Body of pancreas (tissue), 4 donors: ENCODE measurements at regions not wholly inside any gene's neighbourhood (a gene's known extent, or its start where the extent isn't known, plus 50 kb on each side); places are given as distances from the start of the nearest gene placed in this dataset.

ENCODE experiments used
- ATAC-seq: fragments of 150-250 bp; one replicate; pipeline ENCODE4 v1.9.1; 2016
- DNase-seq, 4 donors: peaks; one replicate each; pipeline ENCODE4 v3.0.0-alpha.2; 2019
- H3K27ac ChIP-seq, 4 donors: fragments of 200-600 bp; sonication (generic); 1 replicate in 3 of 4; 2 replicates in 1 of 4; pipeline versions ENCODE4 v1.5.1 to v1.6.1; 2016 to 2019; ENCODE audit warnings: mild to moderate bottlenecking in 1 of 4, mixed read lengths in 1 of 4, moderate library complexity in 1 of 4
- H3K27me3 ChIP-seq, 2 donors: fragments of 200-600 bp; sonication (generic); one replicate each; pipeline ENCODE4 v1.6.0; 2016; ENCODE audit warnings: mild to moderate bottlenecking in 1 of 2
- H3K36me3 ChIP-seq, 2 donors: fragments of 200-600 bp; sonication (generic); replicated peaks in 1 of 2; 2 replicates each; pipeline ENCODE4 v1.5.1; 2016; ENCODE audit warnings: low read depth in 2 of 2; ENCODE audit not compliant: insufficient read depth in 1 of 2
- H3K4me1 ChIP-seq: fragments of 200-600 bp; sonication (generic); one replicate; pipeline ENCODE4 v1.6.0; 2016
- H3K4me3 ChIP-seq, 2 donors: fragments of 200-600 bp; sonication (generic); 1 replicate in 1 of 2; 2 replicates in 1 of 2; pipeline ENCODE4 v1.5.1; 2016 to 2019
- H3K9me3 ChIP-seq, 3 donors: fragments of 200-600 bp; sonication (generic); 1 replicate in 2 of 3; 2 replicates in 1 of 3; pipeline ENCODE4 v1.5.1; 2016
- POLR2A ChIP-seq, 3 donors: fragments of 450-650 bp; IDR thresholded peaks; one replicate each; pipeline ENCODE4 v1.6.1; 2016; ENCODE audit warnings: antibody characterized with exemption in 3 of 3, mild to moderate bottlenecking in 2 of 3
- WGBS, 2 donors: methylation state at CpG; one replicate each; pipeline ENCODE4 v1.1.5; 2017; 5-methylcytosine and 5-hydroxymethylcytosine counted together
- intact Hi-C: fragments of 100-400 bp; cut with DNase I; formaldehyde crosslinking; loops from one replicate; pipeline ENCODE4 v1.15.1; 2023
- TF ChIP-seq, protein P1 (sequence below), 7 experiments: fragments of 450-650 bp in 4 of 7; fragments of 200-600 bp in 3 of 7; sonication (generic) in 3 of 7; IDR thresholded peaks; one replicate each; pipeline ENCODE4 v1.5.1; 2016 to 2019; ENCODE audit warnings: antibody characterized with exemption in 7 of 7

DNA sequence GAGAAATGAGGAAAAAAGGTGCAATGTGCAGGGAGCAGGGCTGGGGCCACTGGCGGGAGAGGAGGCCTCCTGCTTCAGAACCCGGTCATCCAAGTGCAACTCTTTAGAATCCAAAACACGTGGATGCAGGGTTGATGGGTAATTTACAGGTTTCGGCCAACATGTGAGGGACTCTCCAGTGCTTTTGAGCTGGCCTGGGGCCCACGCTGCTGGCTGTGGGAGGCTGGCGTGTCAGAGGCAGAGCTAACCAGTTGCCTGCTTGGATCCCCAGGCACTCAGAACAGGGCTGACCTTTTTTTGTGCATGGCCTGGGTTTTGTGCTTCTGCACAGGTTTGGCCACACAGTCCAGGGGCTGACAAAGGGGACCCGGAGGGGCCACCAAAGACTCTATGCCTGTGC is 61.6 kb downstream of the GADD45G start:
- TF ChIP-seq POLR2A (IDR thresholded peaks at IDR 0.05): no peak
- TF ChIP-seq, protein P1, sequence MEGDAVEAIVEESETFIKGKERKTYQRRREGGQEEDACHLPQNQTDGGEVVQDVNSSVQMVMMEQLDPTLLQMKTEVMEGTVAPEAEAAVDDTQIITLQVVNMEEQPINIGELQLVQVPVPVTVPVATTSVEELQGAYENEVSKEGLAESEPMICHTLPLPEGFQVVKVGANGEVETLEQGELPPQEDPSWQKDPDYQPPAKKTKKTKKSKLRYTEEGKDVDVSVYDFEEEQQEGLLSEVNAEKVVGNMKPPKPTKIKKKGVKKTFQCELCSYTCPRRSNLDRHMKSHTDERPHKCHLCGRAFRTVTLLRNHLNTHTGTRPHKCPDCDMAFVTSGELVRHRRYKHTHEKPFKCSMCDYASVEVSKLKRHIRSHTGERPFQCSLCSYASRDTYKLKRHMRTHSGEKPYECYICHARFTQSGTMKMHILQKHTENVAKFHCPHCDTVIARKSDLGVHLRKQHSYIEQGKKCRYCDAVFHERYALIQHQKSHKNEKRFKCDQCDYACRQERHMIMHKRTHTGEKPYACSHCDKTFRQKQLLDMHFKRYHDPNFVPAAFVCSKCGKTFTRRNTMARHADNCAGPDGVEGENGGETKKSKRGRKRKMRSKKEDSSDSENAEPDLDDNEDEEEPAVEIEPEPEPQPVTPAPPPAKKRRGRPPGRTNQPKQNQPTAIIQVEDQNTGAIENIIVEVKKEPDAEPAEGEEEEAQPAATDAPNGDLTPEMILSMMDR (IDR thresholded peaks at IDR 0.05): no peak
- H3K4me3 ChIP-seq: no peak overlapping the region
- ATAC-seq: no peak
- no peaks in the 10 kb centered on the region for H3K9me3 ChIP-seq
- peaks cover 100% of the 10 kb centered on the region for H3K4me1 ChIP-seq
- intact Hi-C loops: no loop called here
- DNase-seq: no peak
- peak overlapping the region in 3 of 4 donors; percentile 88 to 93 (median 92) for H3K27ac ChIP-seq
- H3K27me3 ChIP-seq: no peaks in the 10 kb centered on the region
- WGBS, 2 donors: 91% methylated on average over 6 to 7 of the region's 7 CpGs
- no peaks in the 10 kb centered on the region for H3K36me3 ChIP-seq

DNA sequence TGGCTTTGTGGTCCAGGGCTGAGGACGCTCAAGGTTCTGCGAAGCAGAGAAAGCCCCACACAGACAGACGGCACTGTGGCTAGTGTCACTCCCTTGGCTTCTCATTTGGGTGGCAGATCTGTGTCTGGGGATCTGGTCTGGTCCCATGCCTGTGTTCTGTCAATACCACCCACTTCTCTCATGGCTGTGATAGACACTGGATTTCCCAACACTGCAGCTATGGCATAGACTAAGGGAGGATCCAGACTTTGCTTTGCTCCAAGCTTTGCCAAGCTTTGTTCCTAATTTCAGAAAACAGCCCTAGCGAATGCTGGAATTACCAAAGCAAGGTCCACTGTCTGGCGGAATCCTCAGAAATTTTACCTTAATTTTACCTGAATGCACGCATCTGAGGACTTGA is 62.1 kb downstream of the GADD45G start:
- intact Hi-C loops: no loop called here
- Histone ChIP-seq H3K27ac (peak overlapping the region; percentile 76 to 93 (median 90)), H3K27me3 (no peaks in the 10 kb centered on the region), H3K36me3 (no peaks in the 10 kb centered on the region), H3K9me3 (no peaks in the 10 kb centered on the region), H3K4me3 (no peak overlapping the region), H3K4me1 (peaks cover 94% of the 10 kb centered on the region)
- ATAC-seq (no peak), DNase-seq (no peak)
- WGBS, 2 donors: 96 to 98% methylated on average over 6 of the region's 6 CpGs
- no peak for TF ChIP-seq POLR2A (IDR thresholded peaks at IDR 0.05)
- TF ChIP-seq, protein P1 (IDR thresholded peaks at IDR 0.05): no peak

DNA sequence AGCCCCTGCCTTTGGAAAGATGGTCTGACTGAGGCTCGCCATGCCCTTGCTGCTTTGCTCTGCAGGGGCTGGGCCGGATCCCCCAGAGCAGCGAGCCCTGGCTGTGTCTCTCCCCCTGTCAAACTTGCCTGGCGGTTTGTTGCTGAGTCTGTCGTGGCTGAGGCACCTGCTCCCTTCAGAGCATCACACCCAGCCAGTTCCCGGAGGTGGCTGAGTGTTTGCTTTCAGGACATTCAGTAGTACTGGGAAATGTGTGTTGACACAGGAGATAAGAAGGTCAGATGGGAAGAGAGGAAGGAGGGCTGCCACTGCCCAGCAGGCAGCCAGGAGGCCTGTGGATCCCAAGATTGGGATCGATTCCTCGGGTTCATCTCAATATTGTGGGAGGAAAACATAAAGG is 62.9 kb downstream of the GADD45G start:
- no peak overlapping the region for H3K4me3 ChIP-seq
- H3K36me3 ChIP-seq: no peaks in the 10 kb centered on the region
- peak; percentile 73 to 87 (median 80) for DNase-seq
- H3K4me1 ChIP-seq: peaks cover 86% of the 10 kb centered on the region
- WGBS, 2 donors: 24 to 47% methylated on average over 5 to 8 of the region's 8 CpGs
- intact Hi-C loops: no loop called here
- TF ChIP-seq, protein P1 (IDR thresholded peaks at IDR 0.05): peak in 4 of 7 experiments; percentile 16 to 32 (median 22)
- peak in 2 of 3 donors; percentile 58 to 69 for TF ChIP-seq POLR2A (IDR thresholded peaks at IDR 0.05)
- no peaks in the 10 kb centered on the region for H3K27me3 ChIP-seq
- peak overlapping the region; percentile 76 to 93 (median 90) for H3K27ac ChIP-seq
- H3K9me3 ChIP-seq: no peaks in the 10 kb centered on the region
- peak; percentile 56 for ATAC-seq

DNA sequence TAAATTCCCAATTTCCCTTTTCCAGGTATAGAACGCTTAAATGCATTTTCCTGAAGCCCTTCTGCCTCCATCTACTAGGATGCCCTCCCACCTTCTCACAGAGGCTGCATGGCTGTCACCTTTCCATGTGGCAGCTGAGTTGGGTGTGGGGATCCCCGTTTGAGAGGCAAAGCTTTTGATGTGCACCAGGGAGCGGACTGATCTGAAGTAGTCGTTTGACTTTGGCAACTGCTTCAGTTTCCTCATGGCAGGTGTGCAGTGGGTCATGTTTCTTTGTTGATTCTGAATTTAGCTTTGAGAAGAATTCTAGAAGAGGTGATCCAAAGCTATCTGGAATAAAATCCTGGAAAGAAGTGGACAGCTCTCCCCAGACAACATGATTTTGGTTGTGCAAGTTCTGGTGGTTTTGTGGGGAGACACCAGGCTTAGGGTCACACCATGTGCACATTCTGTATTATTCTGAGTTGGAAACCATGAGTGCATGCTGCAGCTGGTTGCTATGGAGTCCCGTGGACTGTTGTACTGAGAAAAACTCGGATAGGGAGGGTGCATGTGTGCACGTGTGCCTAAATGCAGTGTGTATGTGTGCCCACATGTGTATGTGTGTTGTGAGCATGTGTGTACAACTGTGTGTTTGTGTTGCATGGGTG is 63.5 kb downstream of the GADD45G start:
- Histone ChIP-seq H3K27me3 (no peaks in the 10 kb centered on the region), H3K4me1 (peaks cover 80% of the 10 kb centered on the region), H3K27ac (peak overlapping the region; percentile 76 to 93 (median 90)), H3K9me3 (no peaks in the 10 kb centered on the region), H3K4me3 (no peak overlapping the region), H3K36me3 (no peaks in the 10 kb centered on the region)
- ATAC-seq (no peak), DNase-seq (peak in 1 of 4 donors; percentile 65)
- intact Hi-C loops: no loop called here
- WGBS, 2 donors: 33 to 47% methylated on average over 6 to 7 of the region's 7 CpGs
- TF ChIP-seq POLR2A (IDR thresholded peaks at IDR 0.05): no peak
- TF ChIP-seq, protein P1 (IDR thresholded peaks at IDR 0.05): no peak

DNA sequence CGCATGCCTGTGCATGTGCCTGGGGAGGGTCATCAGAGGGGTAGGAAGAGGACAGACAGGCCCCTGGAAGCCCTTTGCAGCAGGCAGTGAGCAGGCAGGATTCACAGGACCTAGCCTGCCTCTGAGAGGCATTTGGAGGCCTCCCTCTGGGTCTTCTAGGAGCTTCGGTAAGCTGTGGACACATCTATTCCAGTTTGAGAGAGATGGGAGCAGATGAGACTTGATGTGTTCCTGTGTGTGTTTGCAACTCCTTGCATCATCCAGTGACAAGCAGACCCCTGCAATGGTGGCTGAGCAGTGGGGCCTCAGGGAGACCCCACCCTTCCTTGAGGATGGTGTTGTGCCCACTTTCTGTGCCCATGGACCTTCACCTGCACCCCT is 64.0 kb downstream of the GADD45G start:
- TF ChIP-seq, protein P1 (IDR thresholded peaks at IDR 0.05): no peak
- no peak for TF ChIP-seq POLR2A (IDR thresholded peaks at IDR 0.05)
- no peaks in the 10 kb centered on the region for H3K9me3 ChIP-seq
- H3K4me3 ChIP-seq: no peak overlapping the region
- intact Hi-C loops: no loop called here
- H3K27ac ChIP-seq: peak overlapping the region; percentile 76 to 93 (median 90)
- 95 to 96% methylated on average over 2 of the region's 2 CpGs for WGBS, 2 donors
- H3K4me1 ChIP-seq: peaks cover 75% of the 10 kb centered on the region
- ATAC-seq (no peak), DNase-seq (no peak)
- no peaks in the 10 kb centered on the region for H3K27me3 ChIP-seq
- no peaks in the 10 kb centered on the region for H3K36me3 ChIP-seq
